Gastroesophageal sphincter (tissue), 4 donors: ENCODE measurements at regions not wholly inside any gene's neighbourhood (a gene's known extent, or its start where the extent isn't known, plus 50 kb on each side); places are given as distances from the start of the nearest gene placed in this dataset.

Experiments
- ATAC-seq: fragments of 150-250 bp; one replicate; pipeline ENCODE4 v1.9.1; 2016; ENCODE audit warnings: mild to moderate bottlenecking, moderate library complexity
- H3K27ac ChIP-seq, 4 donors: fragments of 200-600 bp; sonication (generic) in 3 of 4; 1 replicate in 3 of 4; 2 replicates in 1 of 4; pipeline ENCODE4 v1.5.1; 2016 to 2019
- H3K27me3 ChIP-seq: fragments of 200-600 bp; sonication (generic); one replicate; pipeline ENCODE4 v1.5.1; 2019
- H3K36me3 ChIP-seq, 2 donors: fragments of 200-600 bp; sonication (generic); one replicate each; pipeline ENCODE4 v1.5.1; 2019; ENCODE audit warnings: control low read depth in 1 of 2
- H3K4me1 ChIP-seq, 3 donors: fragments of 200-600 bp; sonication (generic); 1 replicate in 2 of 3; 2 replicates in 1 of 3; pipeline ENCODE4 v1.5.1; 2016 to 2019; ENCODE audit warnings: control low read depth in 2 of 3
- H3K4me3 ChIP-seq, 2 donors: fragments of 200-600 bp; sonication (generic); one replicate each; pipeline ENCODE4 v1.5.1; 2019; ENCODE audit warnings: mild to moderate bottlenecking in 1 of 2, moderate library complexity in 1 of 2
- H3K9me3 ChIP-seq, 3 donors: fragments of 200-600 bp; sonication (generic); one replicate each; pipeline ENCODE4 v1.5.1; 2017 to 2019; ENCODE audit warnings: control low read depth in 2 of 3
- EP300 ChIP-seq: sonication (generic); formaldehyde crosslinking; IDR thresholded peaks from one replicate; pipeline ENCODE4 v1.6.1; 2017; ENCODE audit warnings: antibody characterized with exemption, mild to moderate bottlenecking
- POLR2A ChIP-seq, 2 donors: fragments of 450-650 bp; IDR thresholded peaks; one replicate each; pipeline ENCODE4 v1.6.1; 2017; ENCODE audit warnings: antibody characterized with exemption in 2 of 2, mild to moderate bottlenecking in 2 of 2, moderate library complexity in 1 of 2
- POLR2AphosphoS5 ChIP-seq: sonication (generic); formaldehyde crosslinking; IDR thresholded peaks from one replicate; pipeline ENCODE4 v1.6.1; 2017; ENCODE audit warnings: antibody characterized with exemption
- WGBS, 2 donors: methylation state at CpG; one replicate each; pipeline ENCODE4 v1.1.5; 2018; ENCODE audit warnings: low coverage in 1 of 2; 5-methylcytosine and 5-hydroxymethylcytosine counted together
- TF ChIP-seq, protein P1 (sequence below), 4 experiments: fragments of 200-600 bp in 2 of 4; fragments of 450-650 bp in 2 of 4; sonication (generic) in 1 of 4; IDR thresholded peaks; one replicate each; pipeline ENCODE4 v1.5.1; 2017 to 2019; ENCODE audit warnings: antibody characterized with exemption in 4 of 4, mild to moderate bottlenecking in 2 of 4, moderate library complexity in 2 of 4

DNA sequence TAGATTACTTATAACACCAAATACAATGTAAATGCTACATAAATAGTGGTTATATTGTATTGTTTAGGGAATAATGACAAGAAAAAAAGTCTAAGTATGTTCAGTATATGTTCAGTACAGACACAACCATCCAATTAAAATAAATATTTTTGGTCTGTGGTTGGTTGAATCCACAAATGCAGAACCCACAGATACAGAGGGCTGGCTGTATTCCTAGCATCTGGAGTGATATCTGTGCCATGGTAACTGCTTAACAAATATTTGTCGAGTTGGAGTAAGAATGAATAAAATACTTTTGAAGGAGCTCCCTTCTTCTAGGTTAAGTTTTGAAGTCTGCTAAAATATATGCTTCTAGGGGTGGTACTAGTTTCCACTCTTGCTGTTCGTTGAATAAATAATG, 241.0 kb downstream of the KLF5 start:
- no peaks in the 10 kb centered on the region for H3K36me3 ChIP-seq
- H3K4me3 ChIP-seq, result no peak overlapping the region
- no peaks in the 10 kb centered on the region for H3K27me3 ChIP-seq
- TF ChIP-seq POLR2AphosphoS5, result no peak
- TF ChIP-seq, protein P1, sequence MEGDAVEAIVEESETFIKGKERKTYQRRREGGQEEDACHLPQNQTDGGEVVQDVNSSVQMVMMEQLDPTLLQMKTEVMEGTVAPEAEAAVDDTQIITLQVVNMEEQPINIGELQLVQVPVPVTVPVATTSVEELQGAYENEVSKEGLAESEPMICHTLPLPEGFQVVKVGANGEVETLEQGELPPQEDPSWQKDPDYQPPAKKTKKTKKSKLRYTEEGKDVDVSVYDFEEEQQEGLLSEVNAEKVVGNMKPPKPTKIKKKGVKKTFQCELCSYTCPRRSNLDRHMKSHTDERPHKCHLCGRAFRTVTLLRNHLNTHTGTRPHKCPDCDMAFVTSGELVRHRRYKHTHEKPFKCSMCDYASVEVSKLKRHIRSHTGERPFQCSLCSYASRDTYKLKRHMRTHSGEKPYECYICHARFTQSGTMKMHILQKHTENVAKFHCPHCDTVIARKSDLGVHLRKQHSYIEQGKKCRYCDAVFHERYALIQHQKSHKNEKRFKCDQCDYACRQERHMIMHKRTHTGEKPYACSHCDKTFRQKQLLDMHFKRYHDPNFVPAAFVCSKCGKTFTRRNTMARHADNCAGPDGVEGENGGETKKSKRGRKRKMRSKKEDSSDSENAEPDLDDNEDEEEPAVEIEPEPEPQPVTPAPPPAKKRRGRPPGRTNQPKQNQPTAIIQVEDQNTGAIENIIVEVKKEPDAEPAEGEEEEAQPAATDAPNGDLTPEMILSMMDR (IDR thresholded peaks at IDR 0.05), result no peak
- no peak for TF ChIP-seq EP300
- TF ChIP-seq POLR2A (IDR thresholded peaks at IDR 0.05), result no peak
- H3K4me1 ChIP-seq, result no peaks in the 10 kb centered on the region
- no peak overlapping the region for H3K27ac ChIP-seq
- H3K9me3 ChIP-seq, result no peaks in the 10 kb centered on the region
- WGBS, 2 donors, result 60 to 79% methylated on average over 2 of the region's 2 CpGs
- ATAC-seq, result no peak

DNA sequence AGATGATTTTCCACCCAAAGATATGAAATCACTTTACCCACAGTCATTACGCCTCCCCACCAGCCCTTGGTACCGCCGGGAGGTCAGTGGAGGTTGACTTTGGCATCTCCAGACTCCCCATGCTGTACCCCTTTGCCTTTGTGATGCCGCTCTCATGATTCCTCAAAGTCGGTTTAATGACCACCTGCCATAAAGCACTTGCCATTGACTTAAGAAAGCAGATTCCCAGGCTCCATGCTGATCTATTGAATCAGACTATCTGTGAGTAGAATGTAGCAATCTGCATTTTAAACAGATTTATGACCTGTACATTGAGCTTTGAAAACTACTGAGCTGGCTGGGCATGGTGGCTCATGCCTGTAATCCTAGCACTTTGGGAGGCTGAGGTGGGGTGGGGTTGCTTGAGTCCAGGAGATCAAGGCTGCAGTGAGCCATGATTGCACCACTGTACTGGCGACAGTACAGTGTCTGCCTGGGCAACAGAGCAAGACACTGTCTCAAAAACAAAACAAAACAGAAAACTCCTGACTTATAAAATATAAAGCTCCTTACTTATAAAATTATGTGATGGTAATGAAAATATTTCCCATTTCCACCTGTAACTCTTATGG, 235.2 kb downstream of the KLF5 start:
- Histone ChIP-seq H3K36me3 (no peaks in the 10 kb centered on the region), H3K4me1 (no peaks in the 10 kb centered on the region), H3K4me3 (no peak overlapping the region), H3K27me3 (no peaks in the 10 kb centered on the region), H3K27ac (no peak overlapping the region), H3K9me3 (no peaks in the 10 kb centered on the region)
- WGBS, 2 donors, result 79 to 85% methylated on average over 6 of the region's 6 CpGs
- no peak for ATAC-seq
- TF ChIP-seq POLR2AphosphoS5, result no peak

DNA sequence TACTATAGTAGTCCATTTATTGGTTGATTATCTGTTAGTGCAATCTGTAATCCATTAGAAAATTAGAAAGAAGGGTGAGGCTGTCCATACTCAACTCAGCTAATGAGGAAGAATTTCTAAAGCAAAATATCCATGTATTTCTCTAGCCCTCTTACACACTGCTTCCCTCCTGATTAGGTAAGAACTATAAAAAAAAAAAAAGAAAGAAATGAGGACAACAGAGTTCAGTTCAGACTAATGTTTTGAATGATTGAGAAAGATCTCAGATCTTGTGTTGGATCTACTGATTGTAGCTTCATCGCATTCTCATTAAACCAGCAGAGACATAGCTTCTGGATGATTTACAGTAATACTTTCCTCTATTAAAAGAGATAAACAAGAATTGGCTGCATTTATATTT, 233.3 kb downstream of the KLF5 start:
- no peak for ATAC-seq
- Histone ChIP-seq H3K36me3 (no peaks in the 10 kb centered on the region), H3K9me3 (no peaks in the 10 kb centered on the region), H3K4me3 (no peak overlapping the region), H3K27ac (no peak overlapping the region), H3K27me3 (no peaks in the 10 kb centered on the region), H3K4me1 (no peaks in the 10 kb centered on the region)
- WGBS, 2 donors, result 90 to 100% methylated on average over 1 of the region's 1 CpG
- TF ChIP-seq POLR2A (IDR thresholded peaks at IDR 0.05) (no peak), EP300 (no peak), POLR2AphosphoS5 (no peak)

DNA sequence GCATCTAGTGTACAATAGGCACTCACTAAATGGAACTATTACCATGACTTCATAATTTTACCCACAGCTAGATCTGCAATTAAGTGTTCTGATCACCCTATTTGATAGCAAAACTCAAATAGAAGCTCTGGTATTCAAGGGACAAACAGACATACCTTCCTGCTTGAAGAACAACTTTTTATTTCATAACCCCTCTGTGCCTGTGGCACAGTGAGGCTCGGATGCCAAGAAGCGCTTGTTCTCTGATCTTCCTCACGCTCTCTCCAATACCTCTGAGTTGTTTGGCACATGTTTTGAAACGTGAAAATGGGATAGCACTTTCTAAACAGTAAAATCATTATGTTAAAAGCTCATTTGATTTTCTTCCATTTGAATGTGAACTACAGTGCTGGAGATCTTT, 232.0 kb downstream of the KLF5 start:
- no peaks in the 10 kb centered on the region for H3K36me3 ChIP-seq
- no peaks in the 10 kb centered on the region for H3K9me3 ChIP-seq
- H3K4me3 ChIP-seq, result no peak overlapping the region
- ATAC-seq, result no peak
- TF ChIP-seq, protein P1 (IDR thresholded peaks at IDR 0.05), result no peak
- no peak for TF ChIP-seq POLR2AphosphoS5
- TF ChIP-seq POLR2A (IDR thresholded peaks at IDR 0.05), result no peak
- no peak for TF ChIP-seq EP300
- H3K27me3 ChIP-seq, result no peaks in the 10 kb centered on the region
- no peak overlapping the region for H3K27ac ChIP-seq
- 46 to 62% methylated on average over 3 to 4 of the region's 4 CpGs for WGBS, 2 donors
- no peaks in the 10 kb centered on the region for H3K4me1 ChIP-seq

DNA sequence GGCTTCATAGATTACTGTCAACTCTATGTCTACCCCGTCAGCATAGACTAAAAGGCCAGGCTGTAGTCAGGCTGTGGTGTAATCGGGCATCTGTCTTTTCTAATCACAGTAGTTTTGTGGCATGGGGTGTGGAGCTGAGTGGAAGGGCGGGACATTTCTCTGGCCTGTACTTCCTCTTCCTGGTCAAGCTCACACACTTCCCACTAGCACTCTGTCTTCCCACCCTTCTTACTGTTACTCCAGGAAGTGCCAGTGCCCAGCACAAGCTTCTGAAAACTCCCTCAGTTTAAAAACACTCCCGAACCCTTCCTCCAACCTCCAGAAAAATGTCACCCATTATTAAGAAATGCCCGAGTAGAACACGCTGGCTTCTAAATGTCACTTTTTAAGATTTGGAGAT, 229.8 kb downstream of the KLF5 start:
- Histone ChIP-seq H3K4me1 (no peaks in the 10 kb centered on the region), H3K9me3 (no peaks in the 10 kb centered on the region), H3K27ac (no peak overlapping the region), H3K27me3 (no peaks in the 10 kb centered on the region), H3K4me3 (no peak overlapping the region), H3K36me3 (no peaks in the 10 kb centered on the region)
- 97% methylated on average over 6 of the region's 6 CpGs; no CpG with 5 or more reads in 1 of the 2 donors for WGBS, 2 donors
- no peak for ATAC-seq
- TF ChIP-seq, protein P1 (IDR thresholded peaks at IDR 0.05), result no peak
- TF ChIP-seq POLR2AphosphoS5, result no peak
- no peak for TF ChIP-seq POLR2A (IDR thresholded peaks at IDR 0.05)
- no peak for TF ChIP-seq EP300

DNA sequence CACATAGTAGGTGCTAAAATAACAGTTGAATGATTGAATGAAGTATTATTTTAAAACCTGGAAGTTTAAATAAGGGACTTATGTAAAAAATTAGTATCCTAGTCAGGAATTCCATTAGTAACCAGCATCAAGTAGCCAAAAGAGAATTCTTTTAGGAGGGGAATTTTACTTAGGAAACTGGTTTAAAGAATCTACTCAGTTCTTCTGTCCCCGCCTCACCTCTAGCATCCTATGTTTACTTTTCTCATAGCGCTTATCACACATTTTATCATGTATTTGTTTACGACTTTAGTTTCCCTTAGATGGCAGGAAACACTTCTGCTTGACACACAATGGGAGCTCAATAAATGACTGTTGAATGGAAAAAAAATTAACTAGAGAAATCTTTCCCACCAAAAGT, 229.0 kb downstream of the KLF5 start:
- H3K9me3 ChIP-seq, result no peaks in the 10 kb centered on the region
- no peaks in the 10 kb centered on the region for H3K36me3 ChIP-seq
- 89% methylated on average over 3 of the region's 3 CpGs for WGBS, 2 donors
- ATAC-seq, result no peak
- TF ChIP-seq, protein P1 (IDR thresholded peaks at IDR 0.05), result no peak
- no peak for TF ChIP-seq POLR2A (IDR thresholded peaks at IDR 0.05)
- TF ChIP-seq EP300, result no peak
- no peak for TF ChIP-seq POLR2AphosphoS5
- H3K27me3 ChIP-seq, result no peaks in the 10 kb centered on the region
- H3K27ac ChIP-seq, result no peak overlapping the region
- H3K4me1 ChIP-seq, result no peaks in the 10 kb centered on the region
- H3K4me3 ChIP-seq, result no peak overlapping the region
